ENCODE measurements at regions not wholly inside any gene's neighbourhood (a gene's known extent, or its start where the extent isn't known, plus 50 kb on each side); places are given as distances from the start of the nearest gene placed in this dataset.

DNA sequence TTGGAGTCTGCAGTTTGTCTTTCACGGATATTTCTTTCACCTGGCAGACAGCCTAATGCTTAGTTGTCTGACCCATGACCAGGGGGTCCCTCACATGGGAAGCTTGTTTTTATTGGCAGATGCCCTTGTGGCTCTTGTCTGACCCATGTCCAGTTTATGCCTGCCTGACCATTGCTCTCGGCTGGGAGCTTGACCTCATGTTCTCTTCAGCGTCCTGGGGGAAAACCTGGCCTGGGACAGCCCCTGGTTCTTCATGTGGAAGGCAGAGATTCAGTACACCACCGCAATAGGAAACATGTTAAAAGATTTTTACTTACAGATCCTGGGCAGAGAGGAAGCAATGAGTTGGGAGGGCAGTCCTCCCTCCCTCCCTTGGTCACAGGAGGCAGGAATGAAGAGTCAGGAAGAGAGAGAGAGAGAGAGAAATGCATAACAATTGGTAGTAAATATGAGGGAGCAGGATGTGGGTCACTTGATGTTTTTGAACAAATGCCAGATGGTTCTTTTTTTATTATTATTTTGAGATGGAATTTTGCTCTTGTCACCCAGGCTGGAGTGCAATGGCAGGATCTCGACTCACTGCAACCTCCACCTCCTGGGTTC is 302.7 kb upstream of the MYOCD start:
- TF ChIP-seq, protein P1, sequence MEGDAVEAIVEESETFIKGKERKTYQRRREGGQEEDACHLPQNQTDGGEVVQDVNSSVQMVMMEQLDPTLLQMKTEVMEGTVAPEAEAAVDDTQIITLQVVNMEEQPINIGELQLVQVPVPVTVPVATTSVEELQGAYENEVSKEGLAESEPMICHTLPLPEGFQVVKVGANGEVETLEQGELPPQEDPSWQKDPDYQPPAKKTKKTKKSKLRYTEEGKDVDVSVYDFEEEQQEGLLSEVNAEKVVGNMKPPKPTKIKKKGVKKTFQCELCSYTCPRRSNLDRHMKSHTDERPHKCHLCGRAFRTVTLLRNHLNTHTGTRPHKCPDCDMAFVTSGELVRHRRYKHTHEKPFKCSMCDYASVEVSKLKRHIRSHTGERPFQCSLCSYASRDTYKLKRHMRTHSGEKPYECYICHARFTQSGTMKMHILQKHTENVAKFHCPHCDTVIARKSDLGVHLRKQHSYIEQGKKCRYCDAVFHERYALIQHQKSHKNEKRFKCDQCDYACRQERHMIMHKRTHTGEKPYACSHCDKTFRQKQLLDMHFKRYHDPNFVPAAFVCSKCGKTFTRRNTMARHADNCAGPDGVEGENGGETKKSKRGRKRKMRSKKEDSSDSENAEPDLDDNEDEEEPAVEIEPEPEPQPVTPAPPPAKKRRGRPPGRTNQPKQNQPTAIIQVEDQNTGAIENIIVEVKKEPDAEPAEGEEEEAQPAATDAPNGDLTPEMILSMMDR (IDR thresholded peaks at IDR 0.05; ENCODE audit: low read depth, low read length, missing control alignments) = no peak
- H3K4me3 ChIP-seq (ENCODE audit: low read depth, low read length) = no peak overlapping the region
- no peak for DNase-seq
- no peaks in the 10 kb centered on the region for H3K36me3 ChIP-seq (replicated peaks)
- no peaks in the 10 kb centered on the region for H3K27me3 ChIP-seq (replicated peaks)
- no peak overlapping the region for H3K27ac ChIP-seq
- in situ Hi-C loops (cut with HindIII; ENCODE audit: low pct_ligation_motif_present, low sequenced_read_pairs) = no loop called here

DNA sequence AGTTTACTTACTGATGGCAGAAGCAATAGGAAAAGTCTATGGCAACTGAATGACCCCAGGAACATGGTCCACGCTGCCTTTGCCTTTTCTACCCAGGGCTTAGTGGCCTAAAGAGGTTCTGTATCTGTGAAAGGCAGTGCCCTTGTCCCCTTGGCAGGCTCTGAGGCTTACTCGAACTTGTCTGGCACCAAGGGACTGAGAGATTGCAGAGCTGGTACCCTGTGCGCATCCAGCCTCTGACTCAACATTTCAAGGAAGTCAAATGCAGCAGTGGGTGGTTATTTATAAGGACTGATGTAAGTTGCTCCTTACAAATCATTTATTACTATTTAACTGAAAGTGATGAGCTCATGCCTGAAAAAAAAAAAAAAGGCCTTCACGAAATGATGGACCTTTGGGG is 299.9 kb upstream of the MYOCD start:
- no peak for DNase-seq
- Histone ChIP-seq H3K27me3 (replicated peaks) (no peaks in the 10 kb centered on the region), H3K4me3 (ENCODE audit: low read depth, low read length) (no peak overlapping the region), H3K27ac (no peak overlapping the region), H3K36me3 (replicated peaks) (no peaks in the 10 kb centered on the region)
- TF ChIP-seq, protein P1 (IDR thresholded peaks at IDR 0.05; ENCODE audit: low read depth, low read length, missing control alignments) = no peak
- in situ Hi-C loops (cut with HindIII; ENCODE audit: low pct_ligation_motif_present, low sequenced_read_pairs) = no loop called here

DNA sequence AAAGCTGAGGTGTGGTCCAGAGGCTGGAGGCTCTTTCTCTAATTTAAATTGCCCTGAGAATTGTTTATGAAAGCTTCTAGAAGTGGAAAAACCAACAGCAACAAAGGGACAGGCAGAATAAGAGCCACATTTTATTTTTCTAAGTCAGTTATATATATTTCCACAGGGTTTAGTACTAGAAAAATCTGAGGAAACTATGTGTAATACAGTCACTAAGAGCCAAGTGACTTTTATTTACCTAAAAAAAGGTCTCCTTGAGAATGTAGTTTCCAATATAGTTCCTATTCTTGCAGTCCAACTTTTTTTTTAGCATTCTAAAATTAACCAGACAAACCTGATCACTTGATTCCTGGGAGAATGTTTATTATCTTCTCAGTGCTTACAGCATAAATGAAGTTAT is 296.6 kb upstream of the MYOCD start:
- Histone ChIP-seq H3K36me3 (replicated peaks) (no peaks in the 10 kb centered on the region), H3K4me3 (ENCODE audit: low read depth, low read length) (no peak overlapping the region), H3K27ac (no peak overlapping the region), H3K27me3 (replicated peaks) (no peaks in the 10 kb centered on the region)
- in situ Hi-C loops (cut with HindIII; ENCODE audit: low pct_ligation_motif_present, low sequenced_read_pairs) = no loop called here
- TF ChIP-seq, protein P1 (IDR thresholded peaks at IDR 0.05; ENCODE audit: low read depth, low read length, missing control alignments) = no peak
- DNase-seq = no peak

DNA sequence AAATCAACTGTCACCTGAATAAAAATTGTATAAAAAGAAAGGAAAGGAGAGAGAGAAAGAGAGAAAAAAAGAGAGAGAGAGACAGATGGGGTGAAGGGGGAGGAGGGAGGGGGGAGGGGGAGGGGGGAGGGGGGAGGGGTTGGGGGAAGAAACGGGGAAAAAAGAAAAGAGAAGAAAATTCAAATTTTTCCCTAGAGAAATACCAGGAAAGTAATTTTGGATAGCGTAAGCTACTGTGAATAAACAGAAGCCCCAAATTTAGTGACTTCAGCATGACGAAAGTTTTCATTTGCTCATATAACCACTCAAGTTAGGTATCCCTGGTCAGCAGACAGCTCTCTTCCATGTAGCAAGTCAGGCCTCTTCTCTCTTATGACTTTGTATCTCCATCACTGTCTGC is 289.4 kb upstream of the MYOCD start:
- no peak overlapping the region for H3K4me3 ChIP-seq (ENCODE audit: low read depth, low read length)
- in situ Hi-C loops (cut with HindIII; ENCODE audit: low pct_ligation_motif_present, low sequenced_read_pairs) = no loop called here

DNA sequence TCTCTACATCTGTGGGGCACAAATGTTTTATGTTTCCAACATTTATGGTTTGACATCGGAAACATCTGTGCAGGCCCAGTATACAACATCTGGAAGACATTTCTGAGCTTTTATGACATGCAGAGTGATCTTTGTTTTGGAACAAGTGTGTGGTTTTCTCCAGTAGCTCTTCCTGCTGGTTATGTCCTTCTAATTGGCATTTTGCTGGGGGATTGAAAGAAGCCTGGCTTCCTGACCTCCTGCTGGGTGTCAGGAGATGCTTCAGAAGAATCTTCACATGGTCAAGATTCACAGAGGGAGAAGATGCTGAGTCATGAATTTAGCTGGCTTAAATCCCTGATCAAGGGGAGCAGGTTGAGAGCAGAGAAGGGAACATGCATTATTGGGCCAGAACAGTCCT is 279.5 kb upstream of the MYOCD start:
- H3K27me3 ChIP-seq (replicated peaks) = no peaks in the 10 kb centered on the region
- no peaks in the 10 kb centered on the region for H3K36me3 ChIP-seq (replicated peaks)
- H3K4me3 ChIP-seq (ENCODE audit: low read depth, low read length) = no peak overlapping the region
- in situ Hi-C loops (cut with HindIII; ENCODE audit: low pct_ligation_motif_present, low sequenced_read_pairs) = no loop called here
- no peak for DNase-seq
- no peak overlapping the region for H3K27ac ChIP-seq
- TF ChIP-seq, protein P1 (IDR thresholded peaks at IDR 0.05; ENCODE audit: low read depth, low read length, missing control alignments) = no peak

More for the DNA sequence above, 289.4 kb upstream of the MYOCD start:
- H3K36me3 ChIP-seq (replicated peaks) = no peaks in the 10 kb centered on the region
- H3K27ac ChIP-seq = no peak overlapping the region
- TF ChIP-seq, protein P1 (IDR thresholded peaks at IDR 0.05; ENCODE audit: low read depth, low read length, missing control alignments) = no peak
- no peak for DNase-seq
- no peaks in the 10 kb centered on the region for H3K27me3 ChIP-seq (replicated peaks)

DNA sequence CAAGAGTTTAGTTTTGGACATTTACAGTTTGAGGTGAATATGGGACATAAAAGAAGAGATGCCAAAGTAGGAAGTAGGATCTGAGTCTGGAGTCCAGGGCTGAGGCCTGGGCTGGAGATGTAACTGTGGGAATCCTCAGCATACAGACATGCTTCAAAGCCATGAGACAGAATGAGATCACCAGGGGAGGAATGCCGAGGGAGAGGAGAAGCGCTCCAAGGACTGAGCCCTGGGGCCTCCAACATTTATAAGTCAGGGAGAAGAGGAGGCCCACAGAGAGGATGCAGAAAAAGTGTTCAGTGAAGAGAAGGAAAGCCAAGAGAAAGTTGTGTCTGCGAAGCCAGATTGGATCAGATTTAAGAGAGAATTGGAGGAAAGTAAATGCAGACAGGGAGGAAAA is 277.5 kb upstream of the MYOCD start:
- DNase-seq = peak; percentile 75
- H3K36me3 ChIP-seq (replicated peaks) = no peaks in the 10 kb centered on the region
- peak overlapping the region; percentile 22 for H3K27ac ChIP-seq
- H3K27me3 ChIP-seq (replicated peaks) = no peaks in the 10 kb centered on the region
- in situ Hi-C loops (cut with HindIII; ENCODE audit: low pct_ligation_motif_present, low sequenced_read_pairs) = no loop called here
- TF ChIP-seq, protein P1 (IDR thresholded peaks at IDR 0.05; ENCODE audit: low read depth, low read length, missing control alignments) = no peak
- no peak overlapping the region for H3K4me3 ChIP-seq (ENCODE audit: low read depth, low read length)
